BJ (cell line): ENCODE measurements at regions not wholly inside any gene's neighbourhood (a gene's known extent, or its start where the extent isn't known, plus 50 kb on each side); places are given as distances from the start of the nearest gene placed in this dataset.

Experiments
- CTCF ChIA-PET: fragments of 350-600 bp; formaldehyde crosslinking; extraction: SDS; loops from one replicate; lab custom pipeline; 2021; ENCODE audit warnings: antibody characterized with exemption, inconsistent platforms; lab: Yijun Ruan, JAX
- POLR2A ChIA-PET: fragments of 300-600 bp; sonication (Branson Sonifier 250); formaldehyde crosslinking; extraction: SDS; loops from one replicate; lab custom pipeline; 2021; ENCODE audit warnings: antibody characterized with exemption; lab: Charles Lee
- DNase-seq: peaks from one replicate; pipeline ENCODE4 v3.0.0-alpha.2; 2011; ENCODE audit warnings: low read depth
- H3K27me3 ChIP-seq: 2 replicates; pipeline ENCODE4 v1.6.0; 2011; ENCODE audit warnings: low read length; ENCODE audit not compliant: control insufficient read depth, insufficient read depth
- H3K36me3 ChIP-seq: 2 replicates; pipeline ENCODE4 v1.5.1; 2011; ENCODE audit warnings: low read length; ENCODE audit not compliant: control insufficient read depth, insufficient read depth
- H3K4me3 ChIP-seq: 2 replicates; pipeline ENCODE4 v1.5.1; 2011; ENCODE audit warnings: low read depth, mild to moderate bottlenecking, control low read depth, low read length
- CTCF ChIP-seq: IDR thresholded peaks from 2 replicates; pipeline ENCODE4 v1.5.1; 2011; ENCODE audit warnings: low read depth, mild to moderate bottlenecking, control low read depth, inconsistent platforms, low read length, moderate library complexity; ENCODE audit not compliant: insufficient read depth

DNA sequence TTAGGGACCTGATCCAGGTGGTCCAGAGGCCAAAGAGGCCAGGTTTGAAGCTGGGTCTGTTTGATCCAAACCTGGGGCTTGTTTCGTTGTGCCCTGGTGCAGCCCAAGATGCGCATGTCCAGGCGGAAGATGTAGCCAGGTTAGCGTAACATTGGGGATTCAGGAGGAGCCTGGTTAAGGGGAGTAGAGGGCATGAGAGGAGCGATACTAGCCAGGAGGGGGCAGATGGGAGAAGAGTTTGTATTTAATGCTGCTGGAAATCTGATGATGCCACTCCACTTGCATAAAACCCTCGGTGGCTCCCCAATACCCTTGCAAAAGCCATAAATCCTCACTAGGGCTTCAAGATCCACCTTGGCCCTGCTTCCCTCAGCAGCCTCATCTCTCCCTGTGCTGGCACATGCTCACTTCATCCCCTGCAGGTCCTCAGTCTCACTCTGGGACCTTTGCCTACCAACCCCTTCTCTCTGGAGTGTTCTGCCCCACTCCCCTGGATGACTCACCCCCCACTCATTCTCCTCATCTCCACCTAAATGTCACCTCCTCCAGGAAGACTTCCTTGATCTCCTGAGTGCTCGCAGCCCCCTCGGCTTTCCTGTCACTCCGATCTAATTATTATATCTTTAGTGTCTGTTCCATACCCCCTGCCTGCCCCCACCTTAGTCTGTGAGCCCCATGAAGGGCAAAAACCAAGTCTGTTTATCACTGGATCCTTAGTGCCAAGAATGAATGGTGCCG, 95.9 kb downstream of the MIAT start:
- H3K36me3 ChIP-seq = no peaks in the 10 kb centered on the region
- no peak for TF ChIP-seq CTCF
- H3K4me3 ChIP-seq = no peak overlapping the region
- ChIA-PET CTCF (interaction anchor here (1.8 to 2.1 kb wide), 2 partner anchors 74 to 79 kb away, joined by 6 to 8 read pairs; no protein-coding TSS in a partner anchor), POLR2A (no interaction called here)
- no peaks in the 10 kb centered on the region for H3K27me3 ChIP-seq
- no peak for DNase-seq

GRCh38 chr22:26756675-26757293, 99.4 kb downstream of the MIAT start:
- TF ChIP-seq CTCF = peak; percentile 65
- ChIA-PET CTCF (interaction anchor here (0.5 to 1.7 kb wide), 19 partner anchors 8 to 1051 kb away, joined by 3 to 8 read pairs (median 3); no protein-coding TSS in a partner anchor), POLR2A (no interaction called here)
- Histone ChIP-seq H3K36me3 (no peaks in the 10 kb centered on the region), H3K4me3 (peak overlapping the region; percentile 26; the same call in 1 of the 2 replicates), H3K27me3 (no peaks in the 10 kb centered on the region)
- DNase-seq = no peak

DNA sequence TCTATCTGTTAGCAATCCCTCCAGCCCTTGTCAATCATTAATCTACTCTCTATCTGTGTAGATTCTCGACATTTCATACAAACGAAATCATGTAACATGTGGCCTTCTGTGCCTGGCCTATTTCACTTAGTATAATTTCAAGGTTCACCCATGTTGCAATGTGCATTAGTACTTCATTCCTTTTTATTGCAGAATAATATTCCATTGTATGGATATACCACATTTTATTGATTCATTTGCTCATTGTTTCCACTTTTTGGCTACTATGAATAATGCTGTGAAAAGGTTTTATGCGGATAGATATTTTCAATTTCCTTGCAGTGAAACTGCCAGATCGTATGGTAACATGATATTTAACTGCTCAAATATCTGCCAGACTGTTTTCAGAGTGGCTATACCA, 100.1 kb downstream of the MIAT start:
- CTCF ChIA-PET = interaction anchor here (0.7 to 1.6 kb wide), 5 partner anchors 9 to 138 kb away, joined by 3 to 4 read pairs (median 3); no protein-coding TSS in a partner anchor
- POLR2A ChIA-PET = no interaction called here

GRCh38 chr22:26762503-26763472, 105.4 kb downstream of the MIAT start:
- Histone ChIP-seq H3K27me3 (no peaks in the 10 kb centered on the region), H3K4me3 (no peak overlapping the region), H3K36me3 (no peaks in the 10 kb centered on the region)
- CTCF ChIA-PET = no interaction called here
- no peak for DNase-seq
- no peak for TF ChIP-seq CTCF
- POLR2A ChIA-PET = no interaction called here

More for the DNA sequence above, 100.1 kb downstream of the MIAT start:
- TF ChIP-seq CTCF = no peak
- H3K36me3 ChIP-seq = no peaks in the 10 kb centered on the region
- DNase-seq = no peak
- no peak overlapping the region for H3K4me3 ChIP-seq
- H3K27me3 ChIP-seq = no peaks in the 10 kb centered on the region
